ENCODE measurements at regions not wholly inside any gene's neighbourhood (a gene's known extent, or its start where the extent isn't known, plus 50 kb on each side); places are given as distances from the start of the nearest gene placed in this dataset.

- Mint-ChIP-seq H3K9me3 (peaks cover 79 to 83% of the 10 kb centered on the region in 2 experiments), H3K4me3 (no peak overlapping the region), H3K27ac (no peak overlapping the region), H3K36me3 (ENCODE audit: insufficient read depth in 1 of 3, low read depth in 3 of 3) (peaks cover 0 to 9% (median 7%) of the 10 kb centered on the region in 3 experiments; a peak in 5 of 7 replicates), H3K27me3 (ENCODE audit: low read depth) (0 out of 2 replicates have a peak, but pooled peaks cover 1% of the 10 kb centered on the region), H3K4me1 (peaks cover 0 to 3% of the 10 kb centered on the region in 2 experiments; a peak in 1 of 4 replicates)
- Histone ChIP-seq H2BK120ac (ENCODE audit: low read depth, low read length, poor library complexity, severe bottlenecking) (no peak overlapping the region), H3K23ac (ENCODE audit: insufficient read length, low read depth, low read length) (no peak overlapping the region), H4K20me1 (ENCODE audit: control insufficient read depth, insufficient read depth, insufficient read length) (no peaks in the 10 kb centered on the region), H2BK20ac (ENCODE audit: low read depth, low read length, poor library complexity, severe bottlenecking) (no peak overlapping the region), H4K91ac (ENCODE audit: insufficient read length, low read depth, low read length) (no peak overlapping the region), H2AFZ (ENCODE audit: low read length) (no peak overlapping the region), H3T11ph (ENCODE audit: low read length) (no peak overlapping the region), H3K4ac (ENCODE audit: low read depth, low read length) (no peak overlapping the region), H3K23me2 (ENCODE audit: insufficient read length, low read depth, low read length, poor library complexity, severe bottlenecking) (no peaks in the 10 kb centered on the region), H3K79me2 (ENCODE audit: insufficient read depth, low read length) (no peaks in the 10 kb centered on the region), H2BK12ac (ENCODE audit: insufficient read length, low read depth, low read length) (no peak overlapping the region), H4K5ac (ENCODE audit: insufficient read length, low read depth, low read length) (no peak overlapping the region), H4K8ac (replicated peaks; ENCODE audit: insufficient read length, low read depth, low read length) (no peak overlapping the region), H3K14ac (ENCODE audit: insufficient read depth, low read length) (no peak overlapping the region), H3K79me1 (ENCODE audit: insufficient read depth, low read depth, low read length, poor library complexity, severe bottlenecking) (no peaks in the 10 kb centered on the region), H2BK15ac (ENCODE audit: low read depth, low read length) (no peak overlapping the region), H3K27me3 (ENCODE audit: insufficient read depth, low read length) (no peaks in the 10 kb centered on the region), H2BK5ac (ENCODE audit: insufficient read length, low read length) (no peak overlapping the region), H3K4me1 (ENCODE audit: insufficient read depth, low read length) (no peaks in the 10 kb centered on the region), H3K9ac (ENCODE audit: extremely low read depth, insufficient read length, low read length) (no peak overlapping the region), H3K27ac (ENCODE audit: insufficient read length, low read depth, low read length) (no peak overlapping the region), H3K9me3 (ENCODE audit: control insufficient read depth, low read depth, low read length) (peaks cover 74% of the 10 kb centered on the region), H3K4me2 (ENCODE audit: insufficient read depth, insufficient read length, low read length) (no peak overlapping the region), H2AK5ac (ENCODE audit: insufficient read length, low read length) (no peak overlapping the region), H3K56ac (ENCODE audit: insufficient read length, low read depth, low read length) (no peak overlapping the region), H3K18ac (ENCODE audit: insufficient read length, low read depth, low read length) (no peak overlapping the region)
- no CpG with 5 or more reads among the region's 2 CpGs for WGBS (ENCODE audit: extremely low coverage, insufficient read length, low lambda C conversion rate)
- no peak for TF ChIP-seq CTCF (conservative IDR thresholded peaks at IDR 0.05)
- no peak for DNase-seq
Observed at GRCh38 chrX:146424422-146424821, 385.1 kb upstream of the CXorf51B start.
